OCI-M2 (cell line): ENCODE measurements at regions not wholly inside any gene's neighbourhood (a gene's known extent, or its start where the extent isn't known, plus 50 kb on each side); places are given as distances from the start of the nearest gene placed in this dataset.

Source experiments
- DNase-seq: peaks from one replicate; lab custom pipeline; 2025; ENCODE audit not compliant: unreplicated experiment; lab: John Stamatoyannopoulos, UW

DNA sequence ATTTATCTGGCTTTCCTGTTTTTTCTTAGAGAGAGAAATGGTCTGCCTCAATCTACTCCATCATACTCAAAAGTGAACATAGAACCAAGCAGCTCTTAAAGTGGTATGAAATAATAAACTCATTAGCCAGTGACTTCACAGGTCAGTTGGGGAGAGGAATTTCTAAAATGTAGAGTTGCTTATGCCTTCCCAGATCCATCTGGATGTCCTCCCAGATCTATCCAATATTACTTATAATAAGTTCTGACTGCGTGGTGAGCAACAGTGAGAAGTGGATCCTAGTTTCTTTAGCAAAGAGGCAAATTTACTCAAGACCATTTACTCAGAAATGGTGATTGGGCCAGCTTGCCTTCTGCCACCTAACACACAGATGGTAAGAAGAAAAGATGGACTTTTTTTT is 748.0 kb downstream of the PCDH18 start:
- DNase-seq = no peak

DNA sequence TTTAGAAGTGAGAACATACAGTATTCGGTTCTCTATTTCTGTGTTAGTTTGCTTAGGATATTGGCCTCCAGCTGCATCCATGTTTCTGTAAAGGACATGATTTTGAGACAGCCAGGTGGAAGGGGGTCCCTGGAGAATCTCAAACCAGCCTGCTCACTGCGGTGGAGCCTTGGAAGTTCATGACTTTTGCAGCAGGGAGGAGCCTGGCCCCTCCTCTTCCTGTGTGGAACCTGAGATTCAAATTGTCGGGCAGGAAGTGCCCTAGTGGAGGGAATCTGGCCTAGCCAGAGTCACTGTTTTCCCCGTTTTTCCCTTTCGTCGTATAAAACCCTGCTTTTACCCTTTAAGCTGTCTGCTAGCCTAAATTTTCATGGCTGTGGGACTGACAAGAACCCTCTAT is 762.6 kb downstream of the PCDH18 start:
- no peak for DNase-seq

DNA sequence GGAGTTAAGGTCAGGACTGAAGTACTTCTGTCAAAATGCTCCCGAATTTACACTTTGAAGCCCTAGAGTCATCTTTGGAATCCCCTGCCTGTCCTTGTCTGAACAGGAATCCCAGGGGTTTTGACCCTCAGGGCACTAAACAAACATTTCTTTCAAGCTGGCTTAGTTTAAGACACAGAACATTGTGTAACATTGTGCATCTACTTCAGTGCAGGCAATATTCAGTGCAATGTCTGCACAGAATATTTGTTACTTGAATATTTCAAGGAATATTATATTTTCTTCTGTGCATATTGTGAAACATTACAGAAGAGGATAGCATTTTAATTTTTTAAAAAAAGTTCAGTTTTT is 763.4 kb downstream of the PCDH18 start:
- DNase-seq = no peak

DNA sequence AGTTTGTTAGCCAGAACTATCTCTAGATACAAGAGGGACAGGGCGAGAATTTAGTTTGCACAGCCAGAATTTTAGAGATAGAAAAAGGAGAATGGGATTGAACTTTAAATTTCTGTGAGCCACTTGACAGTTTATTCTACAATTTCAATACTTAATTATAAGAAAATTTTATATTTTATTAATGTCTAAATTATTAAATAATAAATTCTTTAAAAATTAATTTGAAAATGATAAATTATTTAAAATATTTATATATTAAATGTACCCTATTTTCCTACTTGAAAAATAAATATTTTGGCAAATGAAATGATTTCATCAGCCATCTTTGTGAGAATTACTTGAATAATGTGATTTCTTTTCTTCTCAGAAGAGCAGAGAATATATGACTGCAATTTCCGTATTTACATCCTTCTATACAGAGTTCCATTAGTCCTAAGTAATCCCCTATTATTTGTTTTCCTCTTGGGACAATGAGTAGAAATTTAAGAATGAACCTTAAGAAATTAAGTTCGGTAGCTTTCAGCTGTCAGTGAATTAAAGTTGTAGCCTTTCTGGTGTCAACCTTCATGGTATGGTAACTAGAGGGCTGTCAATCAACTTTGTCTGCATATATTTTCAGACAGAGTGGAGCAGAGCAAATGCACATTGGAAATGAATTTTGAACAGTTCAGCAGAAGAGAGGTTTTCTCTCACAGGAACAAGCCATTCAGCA is 763.9 kb downstream of the PCDH18 start:
- no peak for DNase-seq

DNA sequence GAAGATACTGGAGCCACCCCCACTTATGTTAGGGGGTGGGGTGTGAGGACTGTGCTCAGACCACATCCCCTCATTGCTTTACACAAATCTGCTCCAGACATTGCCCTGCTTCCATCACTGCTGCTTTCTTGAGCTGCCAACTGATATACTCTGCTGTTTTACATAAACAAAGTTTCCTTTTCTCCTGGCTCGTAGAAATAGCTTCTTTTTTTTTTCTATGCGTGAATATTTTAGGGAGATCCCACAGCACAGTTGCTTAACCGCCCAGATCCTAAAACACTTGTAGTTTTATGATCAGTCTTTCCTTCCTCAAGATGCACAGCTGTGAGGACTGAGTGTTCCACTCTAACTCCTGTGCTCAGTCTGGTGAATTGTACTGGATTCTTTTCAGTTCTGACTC is 768.4 kb downstream of the PCDH18 start:
- no peak for DNase-seq

DNA sequence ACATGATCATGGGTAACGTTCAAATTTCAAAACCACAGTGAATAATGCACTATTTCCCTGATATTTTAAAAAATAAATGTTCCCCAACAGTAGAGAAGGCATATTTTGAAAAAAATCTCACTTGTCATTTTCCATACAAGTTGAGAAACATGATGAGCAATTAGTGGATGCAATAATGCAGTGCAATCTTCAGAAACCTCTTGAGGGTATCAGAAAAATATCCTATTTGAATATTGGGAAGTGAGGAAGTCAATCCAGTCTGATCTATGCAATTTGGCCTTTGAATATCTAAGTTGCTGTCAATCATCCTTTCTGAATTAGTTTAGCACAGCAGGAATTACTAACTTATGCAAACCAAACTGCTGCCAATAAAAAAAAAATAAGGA is 776.8 kb downstream of the PCDH18 start:
- no peak for DNase-seq

DNA sequence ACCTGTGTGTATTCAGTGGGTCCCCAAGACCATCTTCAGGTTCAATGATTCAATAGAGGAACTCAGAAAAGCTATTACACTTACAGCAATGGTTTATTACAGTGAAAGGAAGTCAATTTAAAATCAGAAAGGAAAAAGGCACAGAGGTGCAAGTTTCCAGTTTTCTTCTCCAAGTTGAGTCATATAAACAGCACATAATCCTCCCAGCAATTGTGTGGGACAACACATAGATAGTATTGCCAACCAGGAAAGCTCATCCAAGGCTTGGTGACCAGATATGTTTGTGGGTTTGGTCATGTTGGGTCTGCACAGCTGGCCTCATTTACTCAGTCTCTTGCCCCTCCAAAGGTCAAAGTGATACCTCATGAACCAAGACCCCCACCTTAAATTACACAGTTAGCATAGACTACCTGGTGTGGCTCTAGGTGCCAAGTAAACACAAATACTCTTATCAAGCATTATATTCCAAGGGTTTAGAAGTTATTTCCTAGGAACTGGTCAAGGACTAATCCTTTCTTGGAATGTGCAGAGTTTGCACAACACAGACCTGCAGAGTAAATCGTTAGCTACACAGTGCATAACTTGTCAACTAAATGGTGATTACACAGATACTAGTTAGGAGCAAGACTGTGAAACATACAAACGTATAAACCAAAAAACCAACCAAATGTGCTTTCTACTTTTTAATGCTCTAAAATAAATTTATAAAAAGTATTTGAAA is 777.3 kb downstream of the PCDH18 start:
- no peak for DNase-seq

DNA sequence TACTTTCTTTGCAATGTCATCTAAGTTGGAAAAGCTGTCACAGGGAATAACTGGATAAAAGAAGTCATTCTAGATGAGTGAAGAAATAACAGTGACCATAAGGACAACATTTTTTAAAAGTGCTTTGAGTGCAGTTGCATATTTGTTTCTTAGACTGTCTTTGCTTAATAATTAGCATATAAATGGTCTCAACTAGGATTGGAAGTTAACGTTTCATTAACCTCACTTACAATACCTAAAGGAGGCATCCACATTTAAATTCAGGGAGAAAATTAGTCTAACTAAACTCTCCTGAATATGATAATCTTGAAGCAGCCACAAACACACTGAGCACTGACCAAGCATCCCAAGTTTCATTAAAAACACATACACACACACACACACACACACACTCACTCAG is 780.7 kb downstream of the PCDH18 start:
- no peak for DNase-seq

DNA sequence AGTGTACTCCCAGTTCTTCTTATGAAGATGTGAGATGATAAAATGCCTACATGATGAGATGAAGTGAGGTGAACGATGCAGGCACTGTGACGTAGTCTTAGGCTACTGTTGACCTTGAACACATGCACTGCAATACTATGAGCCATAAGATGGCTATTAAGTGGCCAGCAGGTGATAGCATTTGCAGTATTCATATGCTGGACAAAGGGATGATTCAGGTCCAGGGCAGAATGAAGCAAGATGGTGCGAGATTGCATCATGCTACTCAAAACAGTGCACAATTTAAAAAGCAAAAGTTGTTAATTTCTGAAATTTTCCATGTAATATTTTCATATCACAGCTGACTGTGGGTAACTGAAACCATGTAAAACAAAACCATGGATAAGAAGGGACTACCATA is 781.4 kb downstream of the PCDH18 start:
- DNase-seq = no peak

DNA sequence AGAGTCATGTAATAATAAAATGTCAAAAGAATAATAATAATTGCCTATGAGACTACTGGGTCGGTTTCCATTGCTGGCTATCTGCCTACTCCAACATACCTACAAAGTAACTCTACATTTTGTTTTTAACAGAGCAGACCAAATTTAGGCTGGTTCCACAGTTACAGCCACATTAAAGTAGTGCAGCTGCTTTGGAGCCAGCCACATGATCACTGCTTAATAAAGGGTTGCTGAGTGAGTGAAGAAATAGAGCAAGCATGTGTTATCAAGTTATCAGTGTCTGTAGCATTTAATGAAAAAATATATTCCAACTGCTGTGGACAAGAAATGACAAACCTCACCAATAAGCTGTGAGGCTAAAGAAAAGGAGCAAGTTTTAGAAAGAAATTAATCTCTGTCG is 782.3 kb downstream of the PCDH18 start:
- DNase-seq = no peak

DNA sequence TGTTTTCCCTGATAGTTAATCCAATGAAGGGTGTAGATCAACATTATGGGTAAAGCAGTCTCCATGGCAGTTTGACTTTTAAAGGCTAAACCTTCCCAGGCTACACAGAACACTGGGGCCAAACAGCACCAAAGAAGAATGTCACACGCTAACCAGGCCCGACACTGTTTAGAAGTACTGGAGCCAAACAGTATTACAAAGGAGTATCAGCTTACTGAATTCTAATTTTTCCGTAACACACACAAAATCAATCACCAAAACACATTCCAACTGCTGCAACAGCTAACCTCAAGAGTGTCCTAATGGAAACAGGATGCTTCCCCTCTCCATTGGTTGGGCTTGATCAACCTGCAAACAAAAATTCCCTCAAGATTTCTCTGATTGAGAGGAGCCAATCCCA is 783.5 kb downstream of the PCDH18 start:
- no peak for DNase-seq

DNA sequence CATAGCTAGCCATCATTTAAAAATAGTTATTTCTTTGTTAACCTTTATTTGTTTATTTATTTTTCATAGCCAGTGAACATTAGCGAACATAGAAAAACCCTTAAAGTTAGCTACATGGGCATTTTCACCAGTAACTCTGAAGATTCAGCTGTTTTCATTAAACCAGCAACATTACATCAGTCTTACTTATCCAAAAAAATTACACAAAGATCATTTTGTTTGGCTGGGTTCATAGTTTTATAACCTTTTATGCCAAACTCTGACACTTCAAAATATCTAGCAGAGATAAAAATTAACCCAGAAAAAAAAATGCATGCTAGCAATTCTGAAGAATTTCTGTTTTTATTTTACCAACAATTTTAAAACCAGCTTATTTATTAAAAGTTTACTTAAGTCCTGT is 784.1 kb downstream of the PCDH18 start:
- no peak for DNase-seq

DNA sequence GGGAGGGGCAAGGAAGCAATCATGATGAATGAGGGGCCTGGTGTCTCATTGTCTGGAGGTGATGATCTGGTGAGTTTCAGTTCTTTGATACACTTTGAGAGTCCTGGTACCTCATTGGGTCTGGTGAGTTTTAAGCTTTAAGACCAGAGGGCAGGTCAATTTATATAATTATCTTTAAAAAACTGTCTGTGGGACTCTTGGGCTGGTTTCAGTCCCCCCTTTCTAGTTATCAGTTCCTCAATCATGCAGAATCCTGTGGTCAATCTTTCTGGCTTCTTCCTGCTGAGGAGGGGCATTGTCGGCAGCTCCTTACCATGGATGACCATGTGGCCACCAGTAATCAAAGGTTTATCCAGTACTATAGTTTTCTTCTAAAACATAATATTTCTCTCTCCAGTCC is 789.1 kb downstream of the PCDH18 start:
- no peak for DNase-seq

DNA sequence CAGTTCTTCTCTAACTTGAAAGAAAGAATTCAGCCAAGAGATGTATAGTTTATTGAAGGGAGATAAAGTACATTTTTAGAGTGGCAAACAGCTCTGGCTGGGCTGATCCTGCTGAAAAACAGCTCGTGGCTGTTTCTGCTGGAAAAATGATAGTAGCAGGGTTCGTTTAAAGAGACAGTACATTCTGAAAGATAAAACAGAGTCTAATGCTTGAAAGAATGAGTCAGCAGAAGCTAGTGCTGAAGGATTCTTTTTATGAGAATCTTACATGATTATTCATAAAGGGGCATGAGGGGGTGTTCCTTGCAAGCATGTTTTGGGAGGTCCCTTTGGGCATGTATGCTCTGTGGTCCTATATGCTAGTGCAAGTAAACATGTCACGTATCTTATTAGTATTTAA is 790.0 kb downstream of the PCDH18 start:
- DNase-seq = no peak

DNA sequence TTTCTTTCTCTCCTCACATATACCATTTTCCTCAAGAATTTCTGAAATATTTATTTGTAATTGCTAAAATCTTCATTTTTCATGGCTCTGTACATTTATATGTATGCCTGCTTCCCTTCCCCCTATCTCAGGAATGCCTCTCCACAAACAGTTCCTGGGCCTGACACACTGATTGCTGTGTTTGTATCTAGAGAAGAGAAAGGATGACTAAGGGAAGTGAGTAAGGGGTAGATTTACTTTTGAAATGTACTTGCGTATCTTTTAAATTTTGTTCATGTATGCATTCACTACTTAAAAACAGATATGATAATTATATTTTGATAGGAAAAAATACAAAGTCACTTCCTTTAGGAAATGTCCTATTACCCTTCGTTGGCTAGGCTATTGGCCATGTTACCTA is 790.8 kb downstream of the PCDH18 start:
- no peak for DNase-seq

DNA sequence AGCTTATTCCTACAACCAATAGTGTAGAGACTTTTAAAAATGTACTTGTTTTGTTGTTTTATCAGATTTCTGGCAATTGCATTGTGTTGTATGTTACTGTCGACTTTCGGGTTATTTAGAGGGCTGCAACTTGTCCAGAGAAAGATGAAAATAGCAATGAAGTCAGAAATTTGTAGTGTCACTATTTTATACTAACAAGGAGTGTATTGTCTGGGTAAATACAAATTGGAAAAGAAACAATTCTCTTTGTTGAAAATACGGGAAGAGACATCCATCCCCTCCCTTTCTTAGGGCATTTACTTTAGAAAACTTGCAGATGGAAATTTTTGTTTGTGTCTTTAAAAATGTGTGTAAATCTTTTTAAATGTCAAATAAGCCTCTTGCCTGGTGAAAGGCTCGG is 792.0 kb downstream of the PCDH18 start:
- no peak for DNase-seq

DNA sequence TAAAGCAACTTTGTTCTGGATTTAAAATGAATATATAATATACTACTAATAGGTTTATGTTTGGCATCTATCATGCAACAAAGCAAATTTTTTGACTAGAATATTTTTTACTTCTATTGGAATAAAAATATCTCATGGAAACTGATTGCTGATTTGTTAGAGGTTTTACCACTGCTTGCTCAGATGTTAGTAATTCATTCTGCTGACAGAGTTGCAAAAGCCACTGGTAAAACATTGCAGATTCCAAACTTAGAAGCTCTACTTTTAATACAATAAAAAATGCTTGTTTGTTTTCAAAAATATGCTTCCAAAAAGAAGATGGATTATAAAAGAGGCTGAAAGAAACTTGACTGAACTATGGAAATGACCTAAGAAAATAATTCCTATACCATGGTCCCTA is 795.2 kb downstream of the PCDH18 start:
- no peak for DNase-seq

DNA sequence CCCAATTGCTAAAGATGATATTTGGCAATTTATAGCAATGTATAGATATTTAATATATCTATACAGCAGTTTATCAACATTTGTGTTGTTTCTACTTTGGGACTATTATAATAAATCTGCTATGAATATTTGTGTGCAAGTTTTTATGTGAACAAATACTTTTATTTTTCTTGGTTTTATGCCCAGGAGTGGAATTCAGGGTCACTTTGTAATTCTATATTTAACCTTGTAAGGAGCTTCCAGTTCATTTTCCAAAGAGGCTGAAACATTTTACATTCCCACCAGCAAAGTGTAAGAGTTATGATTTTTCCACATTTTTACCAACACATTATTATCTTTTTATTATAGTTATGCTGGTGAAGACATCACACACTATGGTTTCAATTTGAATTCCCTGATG is 801.3 kb downstream of the PCDH18 start:
- no peak for DNase-seq

DNA sequence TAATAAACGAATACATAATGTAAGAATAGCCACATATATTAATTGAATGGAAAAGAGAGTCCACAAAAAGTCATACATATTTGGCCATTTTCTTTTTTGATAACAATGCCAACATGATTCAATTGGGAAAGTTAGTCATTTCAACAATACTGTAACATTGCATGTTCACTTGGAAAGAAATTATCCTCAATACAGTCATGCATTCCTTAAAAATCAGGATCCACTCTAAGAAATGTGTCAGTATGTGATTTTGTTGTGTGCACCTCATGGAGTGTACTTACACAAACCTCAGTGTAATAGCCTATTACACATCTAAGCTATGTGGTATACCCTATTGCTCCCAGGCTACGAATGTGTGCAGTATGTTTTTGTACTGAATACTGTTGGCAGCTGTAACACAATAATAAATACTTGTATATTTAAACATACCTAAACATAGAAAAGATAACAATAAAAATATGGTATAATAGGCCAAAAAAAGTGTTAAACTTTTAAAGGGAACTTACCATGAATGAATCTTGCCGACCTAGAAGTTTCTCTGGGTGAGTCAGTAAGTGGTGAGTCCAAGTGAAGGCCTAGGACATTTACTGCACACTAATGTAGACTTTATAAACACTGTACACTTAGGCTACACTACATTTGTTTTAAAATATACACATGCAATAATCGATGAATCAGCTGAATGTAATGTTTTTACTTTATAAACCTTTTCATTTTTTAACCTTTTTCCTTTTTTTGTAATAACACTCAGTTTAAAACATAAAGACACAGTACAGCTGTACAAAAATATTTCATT is 806.8 kb downstream of the PCDH18 start:
- DNase-seq = no peak

DNA sequence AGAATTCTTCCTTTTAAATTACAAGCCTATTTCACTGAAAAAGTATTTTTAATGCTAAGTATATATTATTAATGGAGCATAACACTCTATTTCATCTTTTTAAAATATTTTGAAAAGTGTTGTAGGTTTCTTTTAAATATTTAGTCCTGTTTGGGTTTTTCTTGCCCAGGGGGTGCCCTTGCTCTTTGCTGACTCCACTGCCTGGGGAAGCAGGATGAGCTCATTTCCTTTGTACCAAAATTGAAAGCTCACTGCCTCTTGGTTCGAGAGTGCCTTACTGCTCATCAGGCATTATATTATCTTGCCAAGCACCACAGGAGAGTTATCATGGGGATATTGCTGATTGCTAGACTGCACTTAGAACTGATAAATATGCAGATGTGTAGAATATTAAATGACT is 819.2 kb downstream of the PCDH18 start:
- no peak for DNase-seq

DNA sequence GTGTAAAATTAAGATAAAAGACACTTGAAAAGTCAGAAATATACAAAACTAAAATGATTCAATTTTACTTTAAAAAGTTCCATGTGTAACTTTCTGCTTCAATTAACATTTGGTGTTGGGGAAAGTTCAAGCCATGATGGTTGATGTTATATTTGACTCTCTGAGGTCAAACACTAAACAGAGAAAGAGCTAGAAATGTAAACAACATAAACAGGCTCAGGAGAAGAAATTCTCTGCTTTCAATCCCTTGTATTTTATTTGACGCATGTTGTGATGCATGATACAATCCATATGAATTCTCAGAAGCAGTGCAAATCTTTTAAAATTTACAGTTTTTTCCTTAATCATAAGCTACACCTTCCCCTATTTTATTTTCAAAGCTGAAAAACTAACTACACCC is 822.4 kb downstream of the PCDH18 start:
- no peak for DNase-seq

DNA sequence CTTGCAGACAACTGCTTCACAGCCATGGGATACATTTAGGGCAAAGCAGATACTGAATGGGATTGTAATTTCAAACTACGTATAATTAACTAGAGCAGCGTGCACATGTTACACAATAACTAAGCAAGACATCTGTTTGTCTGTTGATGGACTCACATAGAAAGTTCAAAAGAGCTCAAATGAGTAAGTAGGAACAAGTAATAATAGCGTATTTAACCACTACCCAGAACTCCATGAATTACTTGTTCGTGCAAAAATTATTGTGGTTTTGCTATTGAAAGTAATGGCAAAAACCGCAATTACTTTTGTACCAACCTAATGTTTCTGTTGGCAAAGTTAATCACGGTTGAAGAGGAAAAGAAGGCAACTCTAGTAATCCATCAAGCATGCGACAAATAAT is 825.4 kb downstream of the PCDH18 start:
- no peak for DNase-seq
